NCI-H1694 treated with DMSO at 0.1 percent for 48 hours (cell line): ENCODE measurements at regions not wholly inside any gene's neighbourhood (a gene's known extent, or its start where the extent isn't known, plus 50 kb on each side); places are given as distances from the start of the nearest gene placed in this dataset.

ENCODE experiments used
- DNase-seq: peaks from one replicate; lab custom pipeline; 2025; lab: John Stamatoyannopoulos, UW

DNA sequence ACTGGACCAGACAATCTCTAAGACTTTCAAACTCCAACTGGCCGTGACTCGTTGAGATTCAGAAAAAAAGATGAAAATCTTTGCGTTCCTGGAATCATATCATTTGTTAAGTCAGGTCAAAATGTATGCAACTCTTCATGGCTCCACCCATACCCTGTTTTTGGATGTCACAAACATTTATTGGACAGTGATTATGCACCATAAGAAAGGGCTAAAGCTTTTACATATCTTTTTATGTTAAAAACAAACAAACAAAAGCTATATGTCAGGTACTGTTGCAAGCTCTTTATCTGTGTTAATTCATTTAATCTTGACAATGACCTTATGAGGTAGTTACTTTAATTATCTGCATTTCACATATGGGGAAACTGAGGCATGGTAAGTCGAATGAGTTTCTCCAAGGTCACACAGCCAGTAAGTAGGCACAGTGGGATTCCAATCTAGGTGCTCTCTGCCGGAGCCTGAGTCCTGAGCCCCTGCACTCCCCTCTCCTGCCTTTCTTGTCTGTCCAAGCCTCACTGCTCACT, 145.7 kb upstream of the MYCN start:
- DNase-seq, result no peak

DNA sequence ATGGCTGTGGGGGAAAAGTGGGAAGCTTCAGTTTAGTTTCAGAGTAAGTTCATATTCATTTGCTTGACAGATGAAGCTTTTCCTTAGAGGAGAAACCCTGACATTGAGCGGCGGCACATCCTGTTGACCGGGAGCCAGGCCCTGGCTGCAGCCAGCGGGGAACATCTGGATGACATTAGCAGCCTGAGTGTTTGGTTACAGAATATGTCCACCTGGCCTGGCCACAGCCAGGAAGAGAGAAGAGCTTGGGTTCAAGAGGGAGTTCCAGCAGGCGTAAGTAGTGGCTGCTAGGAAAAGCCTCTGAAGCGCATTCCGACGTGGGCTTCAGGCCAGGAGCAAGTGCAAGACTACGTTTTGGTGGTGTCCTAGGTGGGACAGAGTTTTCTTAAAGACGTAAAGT, 144.9 kb upstream of the MYCN start:
- no peak for DNase-seq

DNA sequence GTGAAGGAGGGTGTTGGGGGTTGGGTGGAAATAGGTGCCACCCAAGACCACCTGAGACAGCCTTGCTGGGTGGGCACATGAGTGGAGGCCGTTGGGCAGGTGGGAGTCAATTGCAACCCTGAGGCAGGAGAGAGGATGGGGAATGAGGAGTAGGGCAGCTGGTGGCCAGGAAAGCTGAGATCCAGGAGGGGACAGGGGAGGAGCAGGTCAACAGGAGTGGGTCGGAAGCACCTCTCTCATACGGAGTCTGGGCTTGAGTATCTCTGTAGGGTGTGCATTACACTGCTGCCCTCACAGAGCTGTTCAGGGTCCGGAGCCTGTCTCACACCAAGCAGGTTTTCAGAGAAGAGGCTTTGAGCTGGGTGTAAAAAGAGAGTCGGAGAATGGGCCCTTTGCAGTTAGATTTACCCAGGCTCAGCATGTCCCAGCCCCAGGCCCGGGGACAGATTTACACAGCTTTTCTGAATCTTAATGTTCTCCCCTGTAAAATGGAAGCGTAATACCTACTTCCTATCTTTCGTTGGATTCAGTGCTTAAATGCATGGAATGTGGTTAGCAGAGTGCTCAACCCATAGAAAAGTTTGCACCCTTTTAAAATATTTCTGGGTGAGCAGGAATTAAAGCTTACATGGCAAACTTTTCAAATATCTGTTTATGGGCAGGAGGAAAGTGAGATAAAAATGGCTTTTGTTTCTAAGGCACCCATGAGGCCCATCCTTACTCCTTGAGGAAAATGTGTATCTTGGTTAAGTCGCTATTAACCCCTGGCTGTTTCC, 144.0 kb upstream of the MYCN start:
- no peak for DNase-seq

DNA sequence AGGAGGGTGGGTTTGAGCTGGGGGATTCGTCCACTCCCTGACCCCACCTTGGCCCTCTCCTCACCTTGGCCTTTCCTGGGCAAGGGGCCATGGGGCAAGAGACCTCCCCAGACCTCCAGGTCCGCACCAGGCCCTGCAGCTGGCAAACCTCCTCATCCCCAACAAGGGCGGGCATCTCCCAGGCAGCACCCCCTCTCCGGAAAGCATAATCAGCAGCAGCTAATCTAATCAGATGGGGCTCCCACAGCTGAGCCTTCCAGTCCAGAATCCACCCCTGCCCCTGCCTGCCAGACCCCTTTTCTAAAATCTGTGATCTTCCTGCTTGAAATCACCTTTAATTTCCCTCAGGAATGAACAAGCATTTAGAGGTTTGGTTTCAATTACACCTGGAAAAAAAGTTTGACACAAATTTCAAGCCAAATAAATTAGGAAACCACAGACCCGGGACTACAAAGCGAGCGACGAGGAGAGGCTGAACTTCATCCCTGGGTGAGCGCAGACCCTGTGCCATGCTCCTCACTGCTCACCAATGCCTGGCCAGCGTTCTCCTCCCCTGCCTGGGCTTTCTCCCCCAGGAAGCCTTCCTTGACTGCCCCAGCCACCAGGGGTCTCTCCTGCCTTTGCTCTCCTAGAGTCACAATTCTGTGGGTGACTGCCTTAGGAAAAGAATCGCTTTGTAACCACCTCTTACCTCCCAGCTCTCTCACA, 143.0 kb upstream of the MYCN start:
- DNase-seq, result no peak

DNA sequence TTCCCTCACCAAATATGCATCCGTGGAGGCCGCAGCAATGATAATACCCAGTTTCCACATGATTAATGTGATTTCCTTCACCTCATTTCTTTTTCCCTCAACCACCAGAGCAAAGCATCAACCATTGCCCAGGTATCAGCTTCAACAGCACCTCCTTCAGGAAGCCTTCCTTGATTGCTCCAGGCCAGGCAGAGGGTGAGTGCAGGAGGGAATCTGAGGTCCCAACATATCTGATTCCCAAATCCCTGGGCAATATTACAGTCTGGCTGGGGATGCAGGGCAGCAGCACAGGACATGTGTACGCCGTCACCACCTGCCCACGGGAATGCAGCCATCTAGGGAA, 142.4 kb upstream of the MYCN start:
- no peak for DNase-seq

DNA sequence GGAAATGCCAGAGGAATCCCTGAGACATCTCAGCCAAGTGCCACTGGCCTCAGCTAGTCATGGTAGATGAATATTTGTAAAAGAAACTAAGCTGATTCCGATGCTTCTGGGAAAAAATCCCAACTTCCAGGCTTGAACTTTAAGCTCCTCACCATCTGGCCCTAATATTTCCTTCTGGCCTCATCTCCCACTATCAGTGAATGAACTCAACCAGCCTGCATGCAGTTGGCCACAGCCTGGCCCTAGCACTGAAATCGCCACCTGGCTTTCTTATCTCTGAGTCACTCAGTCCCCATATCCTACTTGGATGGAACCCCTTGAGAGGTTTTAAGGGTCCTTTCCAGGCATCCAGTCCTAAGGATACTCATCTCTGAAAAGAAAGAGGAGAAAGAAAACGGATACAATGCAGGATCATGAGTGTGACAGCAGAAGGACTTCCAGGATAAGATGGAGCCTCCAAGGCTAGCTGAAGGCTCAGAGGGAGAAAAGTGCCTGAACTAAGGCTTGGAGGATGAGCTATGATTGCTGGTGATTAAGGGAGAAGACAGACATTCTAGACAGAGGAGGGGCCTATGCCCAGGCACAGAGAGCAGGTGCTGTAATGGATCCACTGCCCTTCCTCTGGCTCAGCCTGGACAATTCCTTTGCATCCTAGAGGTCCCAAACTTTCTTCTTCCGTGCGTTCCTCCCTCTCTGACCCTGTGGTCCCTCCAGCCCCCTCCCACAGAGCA, 141.5 kb upstream of the MYCN start:
- DNase-seq, result no peak

DNA sequence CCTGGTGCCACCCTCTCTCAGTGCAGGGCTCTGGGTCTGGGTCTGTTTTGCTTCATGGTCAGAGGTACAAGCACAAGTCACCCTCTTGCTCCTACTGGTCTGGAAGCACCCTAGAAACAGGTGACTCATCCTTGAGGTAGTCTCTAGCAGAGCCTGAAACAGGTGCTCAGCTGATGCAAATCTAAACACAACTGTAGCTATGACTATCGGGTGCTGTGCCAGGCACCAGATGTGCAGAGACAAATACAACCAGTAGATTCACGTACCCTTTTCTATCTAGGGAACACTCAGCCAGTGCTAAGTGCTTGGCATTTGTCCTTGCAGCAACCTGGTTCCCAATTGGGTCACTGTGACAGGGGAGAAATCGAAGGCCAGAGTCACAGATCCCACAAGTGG, 140.9 kb upstream of the MYCN start:
- no peak for DNase-seq

DNA sequence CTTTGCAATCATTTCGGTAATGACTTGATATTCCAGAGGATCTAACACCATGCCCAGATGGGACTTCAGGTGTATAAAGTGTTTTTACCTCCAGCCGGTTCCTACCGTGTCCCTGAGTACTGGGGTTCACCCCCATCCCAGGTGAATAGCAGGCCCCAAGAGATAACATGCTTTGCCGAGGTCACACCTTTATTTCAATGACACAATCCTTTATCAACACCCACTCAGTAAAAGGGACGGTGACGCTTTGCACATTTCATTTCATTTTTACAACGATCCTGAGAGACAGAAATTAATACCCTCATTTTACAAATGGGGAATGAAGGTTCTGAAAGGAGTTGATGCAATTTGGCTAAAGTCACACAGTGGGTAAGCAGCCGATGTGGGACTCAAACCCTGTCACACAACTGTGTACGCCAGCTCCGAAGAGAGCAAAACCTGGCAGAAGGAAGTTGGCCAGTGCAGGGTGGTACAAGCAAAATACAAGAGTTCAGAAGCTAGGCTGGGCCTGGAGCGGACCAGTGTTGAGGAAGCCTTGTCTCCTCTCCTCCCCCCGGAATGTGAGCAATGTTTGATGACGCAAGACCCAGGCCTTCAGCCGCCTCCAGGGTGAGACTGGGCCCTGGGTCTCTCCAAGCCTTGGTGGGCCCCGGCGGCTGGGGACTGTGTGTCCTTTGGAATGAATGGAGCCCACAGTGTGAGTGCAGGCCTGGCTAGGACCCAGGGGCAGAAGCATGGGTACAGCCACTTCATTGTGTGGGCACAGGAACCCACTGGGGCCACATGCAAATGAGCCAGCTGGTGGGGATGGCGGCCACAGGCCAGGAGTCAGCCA, 139.6 kb upstream of the MYCN start:
- no peak for DNase-seq

DNA sequence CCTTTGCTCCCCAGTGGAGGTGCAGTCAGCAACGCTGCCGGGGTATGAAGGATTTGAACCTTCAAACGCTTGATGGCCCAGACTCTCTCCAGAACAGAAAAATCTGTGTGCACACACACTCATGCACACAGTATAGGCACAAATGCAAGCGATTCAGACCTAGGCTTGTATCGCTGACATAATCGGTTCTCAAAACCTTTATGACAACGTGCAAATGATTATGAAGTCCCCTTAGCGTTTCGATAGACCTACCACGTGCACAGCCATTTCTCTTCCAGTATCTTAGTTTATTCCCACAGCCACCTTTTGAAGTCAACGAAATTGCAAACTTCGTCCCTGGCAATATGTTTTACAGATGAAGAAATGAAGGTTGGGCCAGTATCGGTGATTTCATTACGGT, 138.9 kb upstream of the MYCN start:
- DNase-seq, result no peak

DNA sequence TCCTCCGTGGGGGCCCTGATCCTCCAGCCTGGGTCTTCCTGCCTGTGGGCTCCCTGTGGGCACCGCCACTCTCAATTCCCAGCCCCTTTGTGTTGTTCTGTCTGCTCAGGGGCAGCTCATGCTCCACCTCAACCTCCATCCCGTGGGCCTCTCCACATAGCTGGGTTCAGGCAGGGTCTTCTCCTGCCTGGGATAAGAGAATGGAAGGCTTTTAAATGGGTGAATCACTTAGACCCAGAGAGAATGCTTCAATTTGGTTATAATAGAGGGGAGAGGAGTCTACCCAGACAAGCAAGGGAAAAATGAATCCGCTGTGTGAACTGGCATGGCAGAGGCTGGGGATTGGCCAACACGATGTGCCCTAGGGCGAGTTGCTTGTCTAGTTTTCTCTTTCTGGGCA, 138.4 kb upstream of the MYCN start:
- DNase-seq, result no peak

DNA sequence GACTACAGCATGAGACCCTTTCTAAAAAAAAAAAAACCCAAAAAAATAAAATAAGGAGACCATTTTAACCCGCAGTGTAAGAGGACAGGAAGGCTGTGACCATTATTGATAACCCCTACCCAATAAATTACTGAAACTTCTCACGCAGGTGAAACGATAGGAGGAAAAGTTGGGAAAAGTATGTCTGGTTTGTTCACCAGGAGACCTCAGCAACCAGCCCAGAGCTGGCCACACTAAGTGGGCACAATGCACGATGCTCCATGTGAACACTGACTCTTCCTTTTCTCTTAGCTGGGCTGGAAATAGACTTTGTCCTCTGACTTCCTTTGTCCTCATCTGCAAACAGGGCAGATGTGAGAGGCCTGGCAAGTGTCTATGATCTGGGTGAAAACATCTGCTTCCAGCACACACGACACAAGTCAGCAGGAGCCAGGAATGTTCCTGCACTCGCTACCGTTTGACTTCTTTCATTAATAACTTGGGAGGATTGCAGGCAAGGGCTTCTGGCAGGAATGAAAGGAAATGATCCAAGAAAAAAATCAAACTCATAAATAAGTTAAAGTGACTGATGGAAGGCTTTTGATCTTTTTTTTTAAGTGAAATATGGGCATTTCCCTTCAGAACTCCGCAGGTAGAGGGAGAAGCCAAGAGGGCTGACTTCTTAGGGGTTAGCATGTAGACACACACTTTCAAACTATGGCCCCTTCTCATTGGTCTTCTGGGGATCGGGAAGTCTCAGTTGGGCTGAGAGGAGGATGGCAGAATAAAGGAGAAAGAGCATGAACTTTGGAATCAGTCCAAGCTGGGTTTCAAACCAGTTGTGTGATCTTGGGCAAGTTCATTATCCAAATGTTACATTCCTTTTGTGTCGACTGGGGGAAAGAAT, 137.4 kb upstream of the MYCN start:
- no peak for DNase-seq

DNA sequence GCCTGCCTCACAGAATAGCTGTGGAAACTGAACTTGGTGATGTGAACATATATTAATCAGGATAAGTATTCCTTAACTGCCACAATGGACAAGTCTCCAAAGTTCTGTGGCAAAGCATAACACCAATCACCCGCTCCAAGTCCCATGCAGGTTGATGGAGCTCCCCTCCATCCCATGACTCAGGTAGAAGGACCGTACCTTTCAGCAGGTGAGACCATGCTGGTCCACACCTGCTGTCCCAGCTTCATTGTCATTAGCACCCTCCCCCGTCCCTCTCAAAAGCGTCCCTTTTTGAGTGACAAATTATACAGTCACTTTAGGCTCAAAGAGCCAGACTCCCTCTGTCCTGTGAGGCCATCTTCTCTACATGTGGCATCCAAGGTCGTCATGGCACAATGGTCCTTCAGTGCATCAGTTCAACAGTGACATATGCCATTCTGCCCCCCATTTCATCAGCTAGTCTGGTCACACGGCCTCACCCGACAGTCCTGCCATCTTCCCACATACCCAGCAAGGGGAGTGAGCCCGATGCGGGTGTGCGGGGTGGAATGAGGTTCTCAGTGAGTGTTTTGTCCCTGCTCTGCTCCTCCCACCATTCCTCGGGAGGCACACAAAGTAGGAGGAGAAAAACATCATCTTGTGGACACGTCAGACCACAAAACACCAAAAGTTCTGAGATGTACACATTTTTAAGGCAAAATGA, 136.7 kb upstream of the MYCN start:
- DNase-seq, result no peak

DNA sequence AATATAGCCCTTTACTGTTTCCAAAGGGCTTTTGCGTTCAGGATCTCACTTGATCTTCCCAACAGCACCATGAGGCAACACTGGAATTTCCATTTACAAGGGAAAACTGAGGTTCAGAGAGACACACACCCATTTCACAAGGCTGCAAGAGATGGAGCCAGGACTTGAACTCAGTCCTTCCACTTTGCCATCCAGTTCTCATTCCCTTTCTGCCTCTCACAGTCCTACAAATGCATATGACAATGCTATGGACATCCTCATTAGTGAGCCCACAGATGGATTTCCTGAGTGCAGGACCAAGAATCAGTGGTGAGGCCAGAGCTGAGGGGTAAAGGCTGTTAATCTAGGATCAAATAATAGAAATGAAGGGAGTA, 136.1 kb upstream of the MYCN start:
- no peak for DNase-seq

DNA sequence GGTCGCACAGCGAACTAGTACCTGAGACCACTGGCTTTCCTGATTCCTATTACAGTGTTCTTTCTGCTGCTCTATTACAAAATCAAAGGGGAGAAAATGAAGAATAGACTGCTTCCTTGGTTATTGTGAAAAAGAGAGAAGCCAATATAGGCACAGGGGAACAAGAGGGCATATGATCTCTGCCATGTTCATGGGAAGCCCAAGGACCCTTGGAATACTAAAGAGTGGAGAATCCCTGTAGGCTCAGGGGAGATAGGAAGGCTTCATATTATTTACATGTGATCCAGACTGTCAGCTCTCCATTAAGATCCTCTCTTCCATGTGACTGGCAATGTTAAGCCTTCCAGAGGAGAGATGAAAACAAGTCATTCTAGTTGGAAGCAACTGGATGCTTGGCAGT, 135.7 kb upstream of the MYCN start:
- DNase-seq, result no peak

DNA sequence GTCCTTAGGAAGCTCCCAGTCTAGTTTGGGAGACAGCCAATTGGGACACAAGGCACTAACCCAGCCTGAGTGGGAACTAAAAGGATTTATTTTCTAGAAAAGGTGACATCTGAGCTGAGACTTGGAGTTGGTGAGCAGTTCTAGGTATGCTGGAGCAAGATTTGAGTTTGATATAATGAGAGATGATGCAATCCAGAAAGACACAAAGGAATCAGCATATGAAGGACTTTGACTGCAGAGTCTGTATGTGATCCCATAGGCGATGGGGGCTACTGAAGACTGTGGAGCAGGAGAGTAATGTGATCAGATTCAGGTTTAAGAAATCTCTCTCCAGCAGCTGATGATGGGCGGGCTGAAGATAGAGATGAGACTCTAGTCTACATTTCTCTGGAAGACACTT, 135.1 kb upstream of the MYCN start:
- DNase-seq, result no peak

DNA sequence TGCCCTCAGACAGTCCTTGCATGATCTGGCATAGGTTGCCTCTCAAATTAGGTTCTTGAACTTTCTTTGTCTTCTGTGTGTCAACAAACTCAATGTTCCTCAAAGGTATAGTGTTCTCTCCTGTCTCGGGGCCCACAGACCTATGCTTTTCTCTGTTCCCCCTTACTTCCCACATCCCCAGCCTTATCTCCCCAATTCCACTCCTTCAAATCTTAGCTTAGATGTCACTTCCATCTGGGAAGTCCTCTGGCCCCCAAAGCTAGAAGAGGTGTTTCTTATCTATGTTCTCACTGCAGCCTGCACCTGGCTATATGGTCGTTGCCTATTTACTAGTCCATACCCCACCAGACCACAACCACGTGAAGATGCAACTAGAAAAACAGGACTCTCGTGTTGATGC, 134.6 kb upstream of the MYCN start:
- no peak for DNase-seq

DNA sequence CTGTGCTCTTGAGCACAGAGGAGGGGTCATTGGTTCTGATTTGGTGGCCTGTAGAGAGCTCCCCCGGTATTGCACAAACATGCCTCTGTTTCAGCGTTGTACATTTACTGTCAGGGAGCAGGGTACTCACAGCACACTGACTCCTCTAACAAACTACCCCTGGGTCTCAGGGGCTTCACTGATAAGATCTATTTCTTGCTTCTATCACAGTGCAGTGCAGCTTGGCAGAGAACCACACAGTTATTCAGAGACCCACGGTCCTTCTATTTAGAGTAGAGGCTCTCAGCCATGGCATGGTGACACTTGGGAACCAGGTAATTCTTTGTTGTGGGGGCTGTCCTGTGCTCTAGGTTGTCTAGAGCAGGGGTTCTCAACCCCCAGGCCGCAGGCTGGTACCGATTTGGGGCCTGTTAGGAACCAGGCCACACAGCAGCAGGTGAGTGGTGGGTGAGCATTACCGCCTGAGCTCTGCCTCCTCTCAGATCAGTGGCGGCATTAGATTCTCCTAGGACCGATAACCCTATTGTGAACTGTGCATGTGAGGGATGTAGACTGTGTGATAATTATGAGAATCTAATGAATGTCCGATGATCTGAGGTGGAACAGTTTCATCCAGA, 133.4 kb upstream of the MYCN start:
- no peak for DNase-seq

DNA sequence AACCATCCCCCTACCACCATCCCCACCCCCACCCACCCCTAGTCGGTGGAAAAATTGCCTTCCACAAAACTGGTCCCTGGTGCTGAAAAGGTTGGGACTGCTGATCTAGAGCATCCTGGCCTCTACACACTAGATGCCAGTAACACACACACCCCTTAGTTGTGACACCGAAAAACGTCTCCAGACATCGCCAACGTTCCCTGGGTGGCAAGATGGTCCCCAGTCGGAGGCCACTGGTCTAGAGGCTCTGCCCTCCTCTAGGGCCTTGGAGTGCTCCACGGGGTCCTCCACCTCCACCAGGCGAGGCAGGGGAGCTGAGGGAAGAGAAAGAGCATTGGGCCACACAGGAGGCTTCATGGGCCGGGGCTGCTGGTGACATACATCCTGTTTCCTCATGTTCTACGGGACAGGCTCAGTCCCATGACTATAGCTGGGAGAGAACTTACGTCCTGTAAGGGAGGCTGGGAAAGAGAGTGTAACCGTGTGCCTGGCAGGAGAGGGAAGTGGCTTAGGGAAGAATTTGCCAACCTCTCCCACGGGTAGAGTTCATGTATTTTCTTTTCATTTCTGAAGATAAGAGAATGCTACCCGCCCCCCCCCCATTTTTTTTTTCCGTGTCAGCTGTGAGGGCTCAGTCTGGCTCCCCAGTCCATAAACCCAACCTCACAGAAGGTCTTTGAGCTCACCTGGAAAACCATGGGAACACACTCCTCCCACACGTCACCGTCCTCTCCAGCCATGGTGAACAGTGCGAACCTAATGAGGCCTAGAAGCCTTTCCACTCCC, 132.7 kb upstream of the MYCN start:
- no peak for DNase-seq

DNA sequence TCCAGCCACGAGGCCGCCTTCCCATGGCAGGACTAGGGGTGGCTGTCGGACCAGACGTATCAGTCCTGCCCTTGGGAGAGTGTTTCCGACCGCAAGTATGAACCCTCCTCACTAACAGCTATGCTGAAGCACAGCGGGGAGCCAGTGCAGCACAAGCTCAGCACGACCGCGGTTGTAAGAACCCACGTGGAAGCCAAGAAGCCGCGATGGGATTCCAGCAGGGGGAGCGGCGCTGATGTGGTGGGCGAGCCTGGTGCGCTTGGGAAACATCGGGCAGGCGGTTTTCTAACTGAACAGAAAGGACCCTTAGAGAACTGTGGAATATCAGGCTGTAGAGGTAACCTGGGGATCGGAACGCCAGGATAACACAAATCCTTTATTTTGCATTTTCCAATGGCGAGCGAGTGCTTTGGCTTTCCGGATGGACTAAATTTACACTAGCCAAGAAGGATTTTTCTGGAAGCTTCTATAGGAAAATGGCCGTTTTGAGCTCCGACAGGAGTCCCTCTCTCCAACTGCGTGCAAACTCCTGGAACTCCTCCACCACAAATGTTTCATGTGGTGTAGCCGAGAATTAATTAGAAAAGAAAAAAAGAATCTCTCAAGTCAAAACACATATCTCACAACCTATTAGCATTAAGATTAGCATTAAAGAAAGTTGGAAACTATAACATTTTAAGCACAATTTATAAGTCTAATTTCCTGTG, 132.0 kb upstream of the MYCN start:
- DNase-seq, result no peak
